SU-DHL-6 (cell line): ENCODE measurements at regions not wholly inside any gene's neighbourhood (a gene's known extent, or its start where the extent isn't known, plus 50 kb on each side); places are given as distances from the start of the nearest gene placed in this dataset.

Experiments
- EZH2phosphoT487 ChIP-seq: fragments of 200-600 bp; sonication (generic), shearing (Covaris generic); conservative IDR thresholded peaks from 2 replicates; pipeline ENCODE4 v1.6.1; 2018; ENCODE audit warnings: mild to moderate bottlenecking, antibody characterized with exemption, low read length, moderate library complexity, mixed read lengths
- TF ChIP-seq, protein P1 (sequence below): fragments of 200-600 bp; sonication (generic); IDR thresholded peaks from one replicate; pipeline ENCODE4 v1.5.1; 2017; ENCODE audit warnings: antibody characterized with exemption, mild to moderate bottlenecking, low read length, moderate library complexity; ENCODE audit not compliant: insufficient read depth, poor library complexity, severe bottlenecking

DNA sequence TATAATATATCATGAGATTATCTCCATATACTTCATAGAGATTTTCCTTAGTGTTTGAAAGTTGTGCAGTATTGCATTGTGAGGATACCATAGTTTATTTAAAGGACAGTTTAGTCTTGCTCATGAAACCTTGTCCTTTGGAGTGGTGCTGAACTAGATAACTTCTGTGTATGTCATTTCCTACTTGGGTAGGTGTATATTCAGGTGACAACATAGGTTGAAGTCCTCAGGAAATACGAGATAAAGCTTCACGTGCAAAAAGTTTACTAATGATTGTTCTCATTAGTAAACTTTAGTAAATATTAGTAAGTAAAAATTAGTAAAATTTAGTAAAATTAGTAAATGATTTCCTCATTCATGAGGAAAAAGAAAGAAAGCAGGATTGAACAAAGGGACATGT is 521.3 kb upstream of the LRRC4C start:
- TF ChIP-seq, protein P1, sequence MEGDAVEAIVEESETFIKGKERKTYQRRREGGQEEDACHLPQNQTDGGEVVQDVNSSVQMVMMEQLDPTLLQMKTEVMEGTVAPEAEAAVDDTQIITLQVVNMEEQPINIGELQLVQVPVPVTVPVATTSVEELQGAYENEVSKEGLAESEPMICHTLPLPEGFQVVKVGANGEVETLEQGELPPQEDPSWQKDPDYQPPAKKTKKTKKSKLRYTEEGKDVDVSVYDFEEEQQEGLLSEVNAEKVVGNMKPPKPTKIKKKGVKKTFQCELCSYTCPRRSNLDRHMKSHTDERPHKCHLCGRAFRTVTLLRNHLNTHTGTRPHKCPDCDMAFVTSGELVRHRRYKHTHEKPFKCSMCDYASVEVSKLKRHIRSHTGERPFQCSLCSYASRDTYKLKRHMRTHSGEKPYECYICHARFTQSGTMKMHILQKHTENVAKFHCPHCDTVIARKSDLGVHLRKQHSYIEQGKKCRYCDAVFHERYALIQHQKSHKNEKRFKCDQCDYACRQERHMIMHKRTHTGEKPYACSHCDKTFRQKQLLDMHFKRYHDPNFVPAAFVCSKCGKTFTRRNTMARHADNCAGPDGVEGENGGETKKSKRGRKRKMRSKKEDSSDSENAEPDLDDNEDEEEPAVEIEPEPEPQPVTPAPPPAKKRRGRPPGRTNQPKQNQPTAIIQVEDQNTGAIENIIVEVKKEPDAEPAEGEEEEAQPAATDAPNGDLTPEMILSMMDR, result no peak
- no peak for TF ChIP-seq EZH2phosphoT487
